HG03520 (cell line): ENCODE measurements at regions not wholly inside any gene's neighbourhood (a gene's known extent, or its start where the extent isn't known, plus 50 kb on each side); places are given as distances from the start of the nearest gene placed in this dataset.
"Not testable (repeated sequence)": the region's sequence is repeated elsewhere in the genome, so short reads cannot be mapped to it uniquely, and the experiment has no call there.

Experiments
- ATAC-seq: cut with Tn5 transposase; IDR thresholded peaks from one replicate; pipeline ENCODE4 v1.9.1; 2021; ENCODE audit warnings: mild to moderate bottlenecking, moderate library complexity; ENCODE audit not compliant: unreplicated experiment

DNA sequence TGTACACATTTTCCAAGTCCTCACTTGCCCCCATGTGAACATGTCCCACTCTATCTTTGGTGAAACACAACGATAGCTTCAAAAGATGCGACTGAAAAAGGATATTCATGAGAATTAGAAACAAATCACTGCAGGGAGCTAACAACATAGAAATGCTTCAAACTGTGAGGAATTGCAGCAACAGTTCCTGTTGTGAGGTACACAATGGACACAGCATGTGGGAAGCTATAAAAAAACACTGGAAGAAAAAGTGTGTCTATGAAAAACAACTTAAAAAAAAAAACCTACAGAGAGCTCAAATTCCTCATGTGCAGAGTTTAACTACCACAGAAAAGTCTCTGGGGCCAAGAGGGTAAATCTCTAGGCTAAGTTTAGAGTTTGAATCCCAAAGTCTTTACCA is 51.6 kb upstream of the BLTP1 start:
- no peak for ATAC-seq

GRCh38 chr4:122099896-122100295 is 52.2 kb upstream of the BLTP1 start:
- ATAC-seq = no peak

DNA sequence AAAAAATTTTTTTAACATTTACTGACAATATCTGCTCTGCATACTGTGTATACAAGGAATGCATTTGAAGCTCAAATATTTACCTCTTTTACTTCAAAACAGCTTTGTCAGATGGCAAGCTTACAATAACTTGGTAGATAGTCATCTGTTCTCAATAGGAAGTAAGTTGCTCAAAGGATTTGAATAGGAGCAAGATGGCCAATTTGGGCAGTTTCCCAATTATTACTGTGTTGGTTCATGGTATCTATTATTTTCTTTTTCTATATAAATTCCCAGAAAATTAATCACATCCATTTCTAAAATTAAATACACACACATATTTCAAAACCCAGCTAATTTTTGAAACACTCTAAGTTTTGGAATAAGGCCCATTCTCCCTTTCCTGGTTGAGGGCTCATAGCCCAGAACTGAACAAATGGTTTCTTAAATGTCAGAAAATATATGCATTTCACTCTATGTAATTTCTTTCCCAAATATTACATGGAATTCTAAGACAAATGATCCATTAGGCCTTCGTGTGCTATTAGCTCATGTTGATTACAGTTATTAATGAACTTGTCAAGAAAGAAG is 60.2 kb upstream of the BLTP1 start:
- ATAC-seq = no peak

GRCh38 chr4:122091397-122091796 is 60.7 kb upstream of the BLTP1 start:
- no peak for ATAC-seq

GRCh38 chr4:122090989-122091388 is 61.1 kb upstream of the BLTP1 start:
- ATAC-seq = no peak

GRCh38 chr4:122086338-122087065 is 65.6 kb upstream of the BLTP1 start:
- ATAC-seq = no peak

DNA sequence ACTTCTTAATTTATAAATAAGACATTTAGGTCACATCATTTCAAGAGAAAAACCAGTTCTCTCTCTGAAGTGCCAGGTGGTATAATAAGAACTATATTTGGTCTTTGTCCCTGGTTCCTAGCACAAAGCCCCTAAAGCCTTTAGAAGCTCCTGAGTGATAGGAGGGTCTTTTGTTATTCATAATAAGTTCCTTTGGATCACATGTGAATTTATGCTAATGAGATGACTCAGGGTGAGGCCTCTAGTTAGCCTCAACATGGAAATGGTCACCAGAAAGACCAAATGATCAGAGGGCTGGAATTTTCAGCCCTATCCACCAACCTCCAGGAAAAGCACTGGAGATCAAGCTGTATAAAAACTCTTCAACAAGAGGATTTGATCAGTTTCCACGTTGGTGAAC is 68.1 kb upstream of the BLTP1 start:
- ATAC-seq = no peak

DNA sequence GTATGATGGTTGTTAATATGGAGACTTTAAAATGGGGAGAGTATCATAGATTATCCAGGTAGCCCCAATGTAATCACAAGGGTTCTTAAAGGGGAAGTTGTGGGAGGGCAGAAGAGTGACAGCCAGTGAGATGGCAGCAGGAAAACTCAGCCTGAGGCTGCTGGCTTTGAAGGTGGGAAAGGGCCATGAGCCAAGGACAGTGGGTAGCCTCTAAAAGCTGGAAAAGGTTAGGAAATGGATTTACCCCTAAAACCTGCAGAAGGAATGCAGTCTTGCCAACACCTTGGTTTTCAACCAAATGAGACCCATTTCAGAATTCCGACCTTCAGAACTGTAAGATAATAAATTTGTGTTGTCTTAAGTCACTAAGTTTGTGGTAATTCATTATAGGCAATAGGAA is 68.8 kb upstream of the BLTP1 start:
- ATAC-seq = no peak

GRCh38 chr4:122082661-122083060 is 69.5 kb upstream of the BLTP1 start:
- no peak for ATAC-seq

DNA sequence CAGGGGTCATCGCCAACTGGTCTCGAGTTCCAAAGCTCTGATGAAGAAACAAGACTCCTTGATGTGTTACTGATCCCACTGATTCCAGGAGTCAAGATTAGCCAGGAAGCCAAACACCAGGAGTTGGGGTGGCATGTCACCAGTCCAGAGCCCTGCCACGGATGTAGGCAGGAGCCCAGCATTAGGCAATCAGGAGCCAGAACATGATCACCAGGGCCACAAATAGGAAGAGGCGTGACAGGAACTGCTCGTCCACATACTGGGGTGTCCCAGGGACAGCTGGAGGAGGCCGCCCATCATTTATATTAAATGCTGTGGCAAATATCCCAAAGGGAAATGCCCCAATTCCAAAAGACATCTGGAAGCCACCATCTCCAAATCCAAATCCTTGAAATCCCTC is 74.5 kb upstream of the BLTP1 start:
- not testable (repeated sequence) for ATAC-seq

GRCh38 chr4:122076835-122077234 is 75.3 kb upstream of the BLTP1 start:
- ATAC-seq = not testable (repeated sequence)

DNA sequence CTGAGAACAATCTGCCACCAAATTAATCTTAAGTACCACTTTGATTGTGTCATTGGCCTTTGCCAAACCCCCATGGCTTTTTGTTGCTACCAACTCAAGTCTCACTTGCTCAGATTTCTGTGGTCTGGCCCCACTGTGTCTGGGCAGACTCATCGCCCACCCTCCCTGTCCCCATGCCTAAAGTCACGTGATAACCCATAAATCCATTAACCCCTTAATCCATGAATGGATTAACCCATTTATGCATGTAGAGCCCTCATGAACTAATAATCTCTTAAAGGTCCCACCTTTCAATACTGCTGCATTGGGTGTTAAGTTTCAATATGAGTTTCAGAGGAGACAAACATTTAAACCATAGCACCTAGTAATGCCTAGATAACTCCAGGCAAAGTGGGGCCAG is 78.5 kb upstream of the BLTP1 start:
- ATAC-seq = no peak

- ATAC-seq = no peak
Measured at GRCh38 chr4:122065915-122066314, 86.2 kb upstream of the BLTP1 start.

GRCh38 chr4:122065149-122065548 is 87.0 kb upstream of the BLTP1 start:
- no peak for ATAC-seq

- no peak for ATAC-seq
Measured at GRCh38 chr4:122053186-122053585, 98.9 kb upstream of the BLTP1 start.

- no peak for ATAC-seq
Measured at GRCh38 chr4:122052677-122053076, 99.5 kb upstream of the BLTP1 start.

DNA sequence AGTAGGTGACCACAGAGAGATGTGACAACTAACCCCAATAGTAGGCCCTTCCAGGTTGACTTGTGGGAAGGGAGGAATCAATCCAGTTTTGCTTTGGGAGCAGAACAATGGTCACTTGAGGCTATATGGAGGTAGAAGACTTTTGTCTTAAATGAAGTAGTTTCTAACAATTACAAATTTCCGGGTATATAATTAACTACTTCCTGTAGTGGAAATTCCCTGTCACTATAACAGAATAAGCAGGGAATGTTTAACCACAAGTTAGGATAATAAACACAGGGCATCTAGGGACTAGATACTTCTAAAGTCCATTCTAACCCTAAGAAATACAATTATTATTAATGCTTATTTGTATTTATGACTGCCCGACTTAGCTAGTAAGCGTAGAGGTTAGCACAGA is 99.0 kb upstream of the TRPC3 start:
- ATAC-seq = no peak

DNA sequence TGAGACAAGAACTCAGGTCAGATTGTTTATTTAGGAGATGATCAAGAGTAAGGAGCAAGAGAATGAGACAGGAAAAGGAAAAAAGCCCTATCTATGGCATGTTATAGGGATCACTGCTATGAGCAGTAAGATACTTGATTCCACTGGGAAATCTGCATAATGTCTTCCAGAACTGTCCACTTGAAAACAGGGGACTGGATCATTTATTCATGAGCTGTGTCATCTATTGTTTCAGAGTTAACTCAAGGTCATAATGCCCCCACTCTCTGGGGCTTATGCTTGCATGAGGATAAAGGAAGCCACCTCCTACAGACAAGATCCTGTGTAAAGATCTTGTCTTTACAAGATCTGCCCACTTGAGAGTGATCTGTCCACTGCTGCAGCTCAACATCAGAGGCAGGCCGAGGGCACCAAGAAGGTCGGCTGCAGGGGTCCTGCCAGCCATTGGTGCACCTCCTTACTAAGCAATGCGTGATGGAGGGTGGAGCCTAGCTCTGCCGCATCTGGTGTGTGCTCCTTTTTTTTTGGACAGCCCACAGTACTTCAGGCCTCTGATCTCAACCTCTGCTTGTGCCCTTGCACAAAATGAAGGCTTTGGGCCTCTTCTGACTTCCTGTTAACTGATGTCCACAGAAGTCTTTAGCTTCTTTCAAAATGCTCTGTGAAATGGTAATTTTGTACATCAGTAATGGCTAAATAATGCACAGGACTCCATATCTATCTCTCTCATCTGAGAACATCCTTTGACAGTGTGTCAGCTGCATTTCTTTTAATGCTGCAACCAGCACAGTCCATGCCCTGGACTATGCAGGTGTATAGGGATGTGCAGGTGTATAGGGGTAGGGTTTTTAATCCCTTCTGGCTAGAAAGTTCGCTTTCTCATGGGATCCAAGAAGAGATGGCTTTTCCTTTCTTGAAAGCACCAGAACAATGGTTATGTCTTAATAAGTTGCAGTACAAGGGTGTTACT is 95.9 kb upstream of the TRPC3 start:
- no peak for ATAC-seq

- no peak for ATAC-seq
Measured at GRCh38 chr4:122046255-122046654, 94.4 kb upstream of the TRPC3 start.

DNA sequence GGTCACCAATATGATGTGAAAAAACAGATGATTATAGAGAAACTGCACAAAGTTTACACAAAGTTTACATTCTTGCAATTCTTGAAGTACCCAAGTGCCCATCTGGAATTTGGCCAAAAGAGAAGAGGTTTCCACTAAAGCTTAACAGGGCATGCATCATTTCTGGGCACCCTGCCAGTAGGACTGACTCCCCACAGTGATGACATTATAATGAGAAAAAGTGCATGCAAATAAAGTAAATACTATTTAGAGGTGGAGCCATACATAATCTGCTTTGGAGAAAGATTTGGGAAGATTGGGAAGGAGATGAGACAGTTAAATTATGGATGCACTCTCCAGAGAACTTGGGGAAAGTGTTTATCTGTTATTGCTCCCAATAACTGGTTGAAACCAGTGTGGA is 93.7 kb upstream of the TRPC3 start:
- no peak for ATAC-seq

DNA sequence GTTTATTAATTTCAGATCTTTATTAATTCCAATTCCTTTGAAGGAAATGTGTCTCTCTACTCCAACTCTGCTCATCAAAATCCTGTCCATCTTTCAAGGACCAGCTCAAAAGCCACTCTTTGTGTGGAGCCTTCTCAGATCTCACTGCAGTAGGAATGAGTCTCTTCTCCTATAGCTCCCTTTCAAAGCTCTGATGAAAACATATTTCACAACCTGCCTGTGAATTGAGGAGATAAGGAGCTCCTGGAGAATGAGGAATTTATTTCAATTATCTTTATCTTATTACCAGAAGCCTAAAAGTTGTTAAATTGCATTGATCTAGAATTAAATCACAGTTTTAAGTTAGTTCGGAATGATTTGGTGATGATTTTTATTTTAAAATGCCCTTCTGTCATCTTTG is 92.6 kb upstream of the TRPC3 start:
- no peak for ATAC-seq

- no peak for ATAC-seq
Measured at GRCh38 chr4:122041312-122041711, 89.5 kb upstream of the TRPC3 start.
